ENCODE measurements at regions not wholly inside any gene's neighbourhood (a gene's known extent, or its start where the extent isn't known, plus 50 kb on each side); places are given as distances from the start of the nearest gene placed in this dataset.

GRCh38 chr21:28738882-28739281 is 253.8 kb downstream of the LTN1 start:
- Histone ChIP-seq H2BK12ac (ENCODE audit: low read length in 2 of 2) (no peak overlapping the region), H4K8ac (ENCODE audit: low read length) (no peak overlapping the region), H3K36me3 (ENCODE audit: control insufficient read depth in 1 of 2, insufficient read depth in 2 of 2, low read depth in 1 of 2, low read length in 2 of 2) (no peaks in the 10 kb centered on the region), H3K4me2 (ENCODE audit: low read length, poor library complexity, severe bottlenecking) (no peak overlapping the region), H3K4ac (ENCODE audit: low read depth in 1 of 2, low read length in 2 of 2) (no peak overlapping the region), H4K91ac (ENCODE audit: low read length) (no peak overlapping the region), H3K14ac (ENCODE audit: low read length in 2 of 2) (no peak overlapping the region), H2BK5ac (ENCODE audit: low read depth, low read length, poor library complexity, severe bottlenecking) (no peak overlapping the region), H2BK15ac (ENCODE audit: low read depth, poor library complexity, severe bottlenecking) (no peak overlapping the region), H3K79me1 (replicated peaks; ENCODE audit: low read length, poor library complexity, severe bottlenecking) (no peaks in the 10 kb centered on the region), H3K9ac (ENCODE audit: low read length) (no peak overlapping the region), H3K4me1 (ENCODE audit: control insufficient read depth, insufficient read depth, low read depth, low read length) (no peaks in the 10 kb centered on the region), H2AFZ (ENCODE audit: low read depth, low read length) (no peak overlapping the region), H3K4me3 (ENCODE audit: insufficient read depth in 1 of 2, low read depth in 1 of 2, low read length in 2 of 2) (no peak overlapping the region), H3K9me3 (ENCODE audit: control insufficient read depth, low read length) (peaks cover 4% of the 10 kb centered on the region), H3K27me3 (ENCODE audit: control insufficient read depth in 1 of 2, insufficient read depth in 1 of 2, low read length in 2 of 2) (no peaks in the 10 kb centered on the region), H3K27ac (ENCODE audit: low read length, poor library complexity, severe bottlenecking) (no peak overlapping the region), H2BK120ac (ENCODE audit: low read depth, low read length) (no peak overlapping the region), H3K18ac (ENCODE audit: low read depth in 1 of 2, low read length in 2 of 2) (no peak overlapping the region), H2AK5ac (ENCODE audit: low read length, severe bottlenecking) (no peak overlapping the region), H3K23ac (ENCODE audit: low read length in 2 of 2) (no peak overlapping the region)
- 81% methylated on average over 6 of the region's 7 CpGs for WGBS
- no peak for DNase-seq

- no peaks in the 10 kb centered on the region for H3K36me3 ChIP-seq (ENCODE audit: control insufficient read depth in 1 of 2, insufficient read depth in 2 of 2, low read depth in 1 of 2, low read length in 2 of 2)
- no peak overlapping the region for H3K27ac ChIP-seq (ENCODE audit: low read length, poor library complexity, severe bottlenecking)
- H3K27me3 ChIP-seq (ENCODE audit: control insufficient read depth in 1 of 2, insufficient read depth in 1 of 2, low read length in 2 of 2), result no peaks in the 10 kb centered on the region
- no peak overlapping the region for H3K14ac ChIP-seq (ENCODE audit: low read length in 2 of 2)
- H3K9ac ChIP-seq (ENCODE audit: low read length), result no peak overlapping the region
- no peak overlapping the region for H4K8ac ChIP-seq (ENCODE audit: low read length)
- no peak overlapping the region for H2AFZ ChIP-seq (ENCODE audit: low read depth, low read length)
- H2AK5ac ChIP-seq (ENCODE audit: low read length, severe bottlenecking), result no peak overlapping the region
- no peak overlapping the region for H2BK12ac ChIP-seq (ENCODE audit: low read length in 2 of 2)
- H4K91ac ChIP-seq (ENCODE audit: low read length), result no peak overlapping the region
- H3K4me1 ChIP-seq (ENCODE audit: control insufficient read depth, insufficient read depth, low read depth, low read length), result no peaks in the 10 kb centered on the region
- H3K23ac ChIP-seq (ENCODE audit: low read length in 2 of 2), result no peak overlapping the region
- no peak overlapping the region for H2BK5ac ChIP-seq (ENCODE audit: low read depth, low read length, poor library complexity, severe bottlenecking)
- no peaks in the 10 kb centered on the region for H3K79me1 ChIP-seq (replicated peaks; ENCODE audit: low read length, poor library complexity, severe bottlenecking)
- H3K4me2 ChIP-seq (ENCODE audit: low read length, poor library complexity, severe bottlenecking), result no peak overlapping the region
- H3K18ac ChIP-seq (ENCODE audit: low read depth in 1 of 2, low read length in 2 of 2), result no peak overlapping the region
- no peak overlapping the region for H2BK15ac ChIP-seq (ENCODE audit: low read depth, poor library complexity, severe bottlenecking)
- H2BK120ac ChIP-seq (ENCODE audit: low read depth, low read length), result no peak overlapping the region
- peaks cover 4% of the 10 kb centered on the region for H3K9me3 ChIP-seq (ENCODE audit: control insufficient read depth, low read length)
- 41% methylated on average over 5 of the region's 5 CpGs for WGBS
- no peak overlapping the region for H3K4me3 ChIP-seq (ENCODE audit: insufficient read depth in 1 of 2, low read depth in 1 of 2, low read length in 2 of 2)
- DNase-seq, result no peak
- H3K4ac ChIP-seq (ENCODE audit: low read depth in 1 of 2, low read length in 2 of 2), result no peak overlapping the region
Measured at GRCh38 chr21:28738420-28738704, 254.3 kb downstream of the LTN1 start.

- H4K8ac ChIP-seq (ENCODE audit: low read length), result no peak overlapping the region
- H4K91ac ChIP-seq (ENCODE audit: low read length), result no peak overlapping the region
- H3K36me3 ChIP-seq (ENCODE audit: control insufficient read depth in 1 of 2, insufficient read depth in 2 of 2, low read depth in 1 of 2, low read length in 2 of 2), result no peaks in the 10 kb centered on the region
- H3K4me3 ChIP-seq (ENCODE audit: insufficient read depth in 1 of 2, low read depth in 1 of 2, low read length in 2 of 2), result no peak overlapping the region
- H2AFZ ChIP-seq (ENCODE audit: low read depth, low read length), result no peak overlapping the region
- H3K4ac ChIP-seq (ENCODE audit: low read depth in 1 of 2, low read length in 2 of 2), result no peak overlapping the region
- H2AK5ac ChIP-seq (ENCODE audit: low read length, severe bottlenecking), result no peak overlapping the region
- no peak overlapping the region for H2BK15ac ChIP-seq (ENCODE audit: low read depth, poor library complexity, severe bottlenecking)
- 50% methylated on average over 2 of the region's 3 CpGs for WGBS
- H2BK5ac ChIP-seq (ENCODE audit: low read depth, low read length, poor library complexity, severe bottlenecking), result no peak overlapping the region
- no peaks in the 10 kb centered on the region for H3K4me1 ChIP-seq (ENCODE audit: control insufficient read depth, insufficient read depth, low read depth, low read length)
- no peak overlapping the region for H2BK120ac ChIP-seq (ENCODE audit: low read depth, low read length)
- H3K9me3 ChIP-seq (ENCODE audit: control insufficient read depth, low read length), result peaks cover 4% of the 10 kb centered on the region
- H2BK12ac ChIP-seq (ENCODE audit: low read length in 2 of 2), result no peak overlapping the region
- H3K4me2 ChIP-seq (ENCODE audit: low read length, poor library complexity, severe bottlenecking), result no peak overlapping the region
- no peak overlapping the region for H3K18ac ChIP-seq (ENCODE audit: low read depth in 1 of 2, low read length in 2 of 2)
- H3K14ac ChIP-seq (ENCODE audit: low read length in 2 of 2), result no peak overlapping the region
- H3K9ac ChIP-seq (ENCODE audit: low read length), result no peak overlapping the region
- no peaks in the 10 kb centered on the region for H3K79me1 ChIP-seq (replicated peaks; ENCODE audit: low read length, poor library complexity, severe bottlenecking)
- no peaks in the 10 kb centered on the region for H3K27me3 ChIP-seq (ENCODE audit: control insufficient read depth in 1 of 2, insufficient read depth in 1 of 2, low read length in 2 of 2)
- DNase-seq, result peak; percentile 14
- H3K23ac ChIP-seq (ENCODE audit: low read length in 2 of 2), result no peak overlapping the region
- H3K27ac ChIP-seq (ENCODE audit: low read length, poor library complexity, severe bottlenecking), result no peak overlapping the region
Measured at GRCh38 chr21:28737674-28738419, 254.8 kb downstream of the LTN1 start.

DNA sequence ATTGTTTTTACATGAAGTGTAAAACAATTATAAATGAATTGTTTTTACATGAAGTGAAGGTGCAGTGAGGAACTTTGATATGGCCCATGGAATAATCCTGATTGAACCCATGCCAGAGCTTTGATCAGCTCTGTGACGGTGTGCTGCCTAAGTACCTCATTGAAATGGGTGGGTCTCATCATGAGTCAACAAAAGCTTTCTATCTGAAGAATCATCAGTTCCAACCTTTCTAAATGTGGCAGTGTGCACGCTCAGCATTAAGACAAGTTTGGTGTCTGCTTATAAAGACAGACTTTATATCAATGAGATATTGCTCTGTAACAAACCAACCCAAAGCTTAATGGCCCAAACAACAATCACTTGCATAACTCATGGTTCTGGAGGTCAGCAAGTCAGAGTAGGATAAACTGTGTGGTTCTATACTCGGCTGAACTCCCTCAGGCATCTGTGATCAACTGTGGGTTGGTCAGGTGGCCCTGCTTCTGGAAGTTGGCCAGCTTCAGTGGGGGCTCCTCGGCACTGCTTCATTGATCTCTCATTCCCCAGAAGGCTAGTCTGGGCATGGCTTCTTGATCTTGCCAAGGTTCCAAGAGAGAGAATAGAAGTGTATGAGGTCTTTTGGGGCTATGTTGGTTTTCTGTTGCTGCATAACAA is 258.0 kb downstream of the LTN1 start:
- H3K27ac ChIP-seq (ENCODE audit: low read length, poor library complexity, severe bottlenecking), result no peak overlapping the region
- no peak overlapping the region for H2BK5ac ChIP-seq (ENCODE audit: low read depth, low read length, poor library complexity, severe bottlenecking)
- H4K8ac ChIP-seq (ENCODE audit: low read length), result no peak overlapping the region
- no peak for DNase-seq
- H3K9me3 ChIP-seq (ENCODE audit: control insufficient read depth, low read length), result peaks cover 8% of the 10 kb centered on the region
- no peak overlapping the region for H2AK5ac ChIP-seq (ENCODE audit: low read length, severe bottlenecking)
- no peak overlapping the region for H3K4me2 ChIP-seq (ENCODE audit: low read length, poor library complexity, severe bottlenecking)
- H3K18ac ChIP-seq (ENCODE audit: low read depth in 1 of 2, low read length in 2 of 2), result no peak overlapping the region
- no peak overlapping the region for H2AFZ ChIP-seq (ENCODE audit: low read depth, low read length)
- H3K4me3 ChIP-seq (ENCODE audit: insufficient read depth in 1 of 2, low read depth in 1 of 2, low read length in 2 of 2), result no peak overlapping the region
- H3K23ac ChIP-seq (ENCODE audit: low read length in 2 of 2), result no peak overlapping the region
- H2BK12ac ChIP-seq (ENCODE audit: low read length in 2 of 2), result no peak overlapping the region
- H2BK120ac ChIP-seq (ENCODE audit: low read depth, low read length), result no peak overlapping the region
- no peaks in the 10 kb centered on the region for H3K79me1 ChIP-seq (replicated peaks; ENCODE audit: low read length, poor library complexity, severe bottlenecking)
- no peak overlapping the region for H3K4ac ChIP-seq (ENCODE audit: low read depth in 1 of 2, low read length in 2 of 2)
- no peak overlapping the region for H2BK15ac ChIP-seq (ENCODE audit: low read depth, poor library complexity, severe bottlenecking)
- no peaks in the 10 kb centered on the region for H3K4me1 ChIP-seq (ENCODE audit: control insufficient read depth, insufficient read depth, low read depth, low read length)
- 75% methylated on average over 3 of the region's 4 CpGs for WGBS
- no peaks in the 10 kb centered on the region for H3K27me3 ChIP-seq (ENCODE audit: control insufficient read depth in 1 of 2, insufficient read depth in 1 of 2, low read length in 2 of 2)
- no peak overlapping the region for H3K9ac ChIP-seq (ENCODE audit: low read length)
- no peak overlapping the region for H4K91ac ChIP-seq (ENCODE audit: low read length)
- H3K36me3 ChIP-seq (ENCODE audit: control insufficient read depth in 1 of 2, insufficient read depth in 2 of 2, low read depth in 1 of 2, low read length in 2 of 2), result no peaks in the 10 kb centered on the region
- H3K14ac ChIP-seq (ENCODE audit: low read length in 2 of 2), result no peak overlapping the region
